22Rv1 (cell line): ENCODE measurements at regions not wholly inside any gene's neighbourhood (a gene's known extent, or its start where the extent isn't known, plus 50 kb on each side); places are given as distances from the start of the nearest gene placed in this dataset.

Source experiments
- CTCF ChIP-seq: fragments of 450-650 bp; IDR thresholded peaks from 2 replicates; pipeline ENCODE4 v1.5.1; 2017; ENCODE audit warnings: mild to moderate bottlenecking
- ZFX ChIP-seq: fragments of 450-650 bp; IDR thresholded peaks from 2 replicates; pipeline ENCODE4 v1.6.1; 2017; ENCODE audit warnings: antibody characterized with exemption, borderline replicate concordance

DNA sequence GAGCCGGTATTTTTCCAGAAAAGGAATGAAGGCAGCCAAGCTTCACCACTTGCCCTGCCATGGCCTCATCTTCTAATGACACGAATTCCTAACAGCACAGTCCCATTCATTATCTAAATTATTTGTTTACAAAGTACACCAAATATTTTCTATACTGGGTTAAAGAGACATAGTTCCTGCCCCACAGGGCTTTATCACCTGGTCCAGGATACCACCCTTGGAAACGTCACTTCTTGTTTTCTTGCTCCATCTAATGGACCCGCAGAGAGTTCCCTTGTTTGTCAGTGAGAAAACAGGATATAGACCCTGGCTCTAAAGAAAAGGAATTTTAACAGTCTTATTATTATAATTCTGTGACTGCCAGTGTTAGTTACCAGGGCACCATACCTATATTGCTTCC lies 1165.4 kb downstream of the GATA3 start:
- TF ChIP-seq CTCF (no peak), ZFX (no peak)
